HS-27A (cell line): ENCODE measurements at regions not wholly inside any gene's neighbourhood (a gene's known extent, or its start where the extent isn't known, plus 50 kb on each side); places are given as distances from the start of the nearest gene placed in this dataset.

ENCODE experiments used
- DNase-seq: peaks from one replicate; pipeline ENCODE4 v3.0.0-alpha.2; 2012; ENCODE audit warnings: low read depth, missing footprints

- no peak for DNase-seq
Measured at GRCh38 chr2:212618636-212619035, 80.0 kb upstream of the ERBB4 start.

- no peak for DNase-seq
Measured at GRCh38 chr2:212610872-212611425, 72.3 kb upstream of the ERBB4 start.

- DNase-seq = no peak
Measured at GRCh38 chr2:212609479-212609878, 70.9 kb upstream of the ERBB4 start.

- DNase-seq = no peak
Measured at GRCh38 chr2:212607080-212607479, 68.5 kb upstream of the ERBB4 start.

- no peak for DNase-seq
Measured at GRCh38 chr2:212606232-212606631, 67.6 kb upstream of the ERBB4 start.

GRCh38 chr2:212596688-212597087, 58.1 kb upstream of the ERBB4 start:
- no peak for DNase-seq

- DNase-seq = no peak
Measured at GRCh38 chr2:212596276-212596675, 57.7 kb upstream of the ERBB4 start.

- DNase-seq = no peak
Measured at GRCh38 chr2:212595036-212595654, 56.5 kb upstream of the ERBB4 start.

- no peak for DNase-seq
Measured at GRCh38 chr2:212592695-212593094, 54.1 kb upstream of the ERBB4 start.
